AG20443 (cell line): ENCODE measurements at regions not wholly inside any gene's neighbourhood (a gene's known extent, or its start where the extent isn't known, plus 50 kb on each side); places are given as distances from the start of the nearest gene placed in this dataset.
A peak's percentile ranks its signal among the peaks of the same experiment; 100 is the strongest.

ENCODE experiments used
- DNase-seq: peaks from one replicate; pipeline ENCODE4 v3.0.0; 2012; ENCODE audit warnings: low spot score, mixed read lengths

GRCh38 chr1:30405631-30406212 is 317.7 kb downstream of the MATN1 start:
- no peak for DNase-seq

- no peak for DNase-seq
Observed at GRCh38 chr1:30405081-30405480, 318.3 kb downstream of the MATN1 start.

GRCh38 chr1:30404341-30404740 is 319.0 kb downstream of the MATN1 start:
- no peak for DNase-seq

- no peak for DNase-seq
Observed at GRCh38 chr1:30403726-30404125, 319.7 kb downstream of the MATN1 start.

- no peak for DNase-seq
Observed at GRCh38 chr1:30403061-30403645, 320.2 kb downstream of the MATN1 start.

- DNase-seq: no peak
Observed at GRCh38 chr1:30402031-30402430, 321.4 kb downstream of the MATN1 start.

- no peak for DNase-seq
Observed at GRCh38 chr1:30400507-30400906, 322.9 kb downstream of the MATN1 start.

- DNase-seq: no peak
Observed at GRCh38 chr1:30399026-30399425, 324.4 kb downstream of the MATN1 start.

- DNase-seq: no peak
Observed at GRCh38 chr1:30397576-30397975, 325.8 kb downstream of the MATN1 start.

GRCh38 chr1:30395631-30396030 is 327.8 kb downstream of the MATN1 start:
- no peak for DNase-seq

- DNase-seq: no peak
Observed at GRCh38 chr1:30388386-30388785, 335.0 kb downstream of the MATN1 start.

- no peak for DNase-seq
Observed at GRCh38 chr1:30386156-30386926, 337.0 kb downstream of the MATN1 start.

- DNase-seq: no peak
Observed at GRCh38 chr1:30385246-30385995, 338.0 kb downstream of the MATN1 start.

GRCh38 chr1:30384286-30385245 is 338.8 kb downstream of the MATN1 start:
- DNase-seq: no peak

GRCh38 chr1:30383221-30383711 is 340.1 kb downstream of the MATN1 start:
- no peak for DNase-seq

GRCh38 chr1:30382496-30382895 is 340.9 kb downstream of the MATN1 start:
- DNase-seq: no peak

GRCh38 chr1:30381671-30382365 is 341.6 kb downstream of the MATN1 start:
- no peak for DNase-seq

- DNase-seq: no peak
Observed at GRCh38 chr1:30381266-30381665, 342.1 kb downstream of the MATN1 start.

- DNase-seq: no peak
Observed at GRCh38 chr1:30380625-30380984, 342.8 kb downstream of the MATN1 start.

GRCh38 chr1:30379684-30380624 is 343.4 kb downstream of the MATN1 start:
- peak; percentile 91 for DNase-seq
